HepG2 (cell line): ENCODE measurements at regions not wholly inside any gene's neighbourhood (a gene's known extent, or its start where the extent isn't known, plus 50 kb on each side); places are given as distances from the start of the nearest gene placed in this dataset.

Experiments
- ATAC-seq: fragments of 200-7000 bp; cut with Tn5 transposase; 3 replicates; pipeline ENCODE4 v1.9.1; 2020; ENCODE audit warnings: mild to moderate bottlenecking, moderate library complexity
- BruUV-seq: library from RNA; stranded (reverse); fragments of 400-500 nt; replicated peaks from 2 replicates; lab custom pipeline; 2021; lab: Mats Ljungman, UMichigan
- CTCF ChIA-PET: fragments of 300-600 bp; formaldehyde crosslinking; extraction: SDS; loops from one replicate; lab custom pipeline; 2021; ENCODE audit warnings: low total read pairs, inconsistent platforms, low intra/inter-chr PET ratio; lab: Yijun Ruan, JAX
- POLR2A ChIA-PET: fragments of 350-600 bp; sonication (Branson Sonifier 250); formaldehyde crosslinking; loops from one replicate; lab custom pipeline; 2020; ENCODE audit warnings: antibody characterized with exemption, inconsistent platforms; lab: Yijun Ruan, JAX
- DNase-seq: peaks from one replicate; pipeline ENCODE4 v3.0.0-alpha.2; 2015; ENCODE audit warnings: low spot score
- FAIRE-seq: peaks from 3 replicates; lab custom pipeline; 2011; peaks lifted over from hg19 to GRCh38; lab: Jason Lieb, UNC
- H2AFZ ChIP-seq: one replicate; pipeline ENCODE4 v1.6.1; 2011; ENCODE audit warnings: low read length, inconsistent platforms
- H3K27ac ChIP-seq: fragments of 300-600 bp; 3 replicates; pipeline ENCODE4 v1.8.0; 2011; ENCODE audit warnings: mixed run types, mild to moderate bottlenecking, mixed read lengths, low read length, inconsistent platforms; ENCODE audit not compliant: insufficient read depth; ENCODE audit errors: extremely low read length
- H3K27me3 ChIP-seq, 2 experiments: fragments of 200-600 bp in 1 of 2; 2 replicates in 1 of 2; 3 replicates in 1 of 2; pipeline versions ENCODE4 v1.6.0 to v1.8.0; 2011; ENCODE audit warnings: low read length in 2 of 2, mild to moderate bottlenecking in 2 of 2, moderate library complexity in 2 of 2, inconsistent platforms in 1 of 2; ENCODE audit not compliant: insufficient read depth in 2 of 2, control insufficient read depth in 1 of 2
- H3K36me3 ChIP-seq, 2 experiments: fragments of 200-600 bp in 1 of 2; replicated peaks in 1 of 2; 2 replicates in 1 of 2; 3 replicates in 1 of 2; pipeline versions ENCODE4 v1.5.1 to v1.8.0; 2011; ENCODE audit warnings: low read length in 2 of 2, inconsistent platforms in 1 of 2; ENCODE audit not compliant: insufficient read depth in 2 of 2, control insufficient read depth in 1 of 2
- H3K4me1 ChIP-seq: 2 replicates; pipeline ENCODE4 v1.5.1; 2012; ENCODE audit warnings: low read length, inconsistent platforms; ENCODE audit not compliant: insufficient read depth
- H3K4me2 ChIP-seq: 2 replicates; pipeline ENCODE4 v1.6.0; 2011; ENCODE audit warnings: low read depth, low read length, inconsistent platforms
- H3K4me3 ChIP-seq, 3 experiments: fragments of 200-600 bp in 1 of 3; sonication (generic), shearing (Covaris generic) in 1 of 3; replicated peaks in 1 of 3; 2 replicates each; pipeline ENCODE4 v1.5.1; 2011 to 2016; ENCODE audit warnings: low read length in 3 of 3, inconsistent platforms in 2 of 3, low read depth in 2 of 3, mild to moderate bottlenecking in 2 of 3, control low read depth in 1 of 3, mixed read lengths in 1 of 3; ENCODE audit not compliant: insufficient read depth in 1 of 3
- H3K79me2 ChIP-seq: one replicate; pipeline ENCODE4 v1.6.1; 2011; ENCODE audit warnings: low read length, inconsistent platforms; ENCODE audit not compliant: insufficient read depth
- H3K9ac ChIP-seq: 2 replicates; pipeline ENCODE4 v1.6.0; 2011; ENCODE audit warnings: mild to moderate bottlenecking, low read depth, low read length, inconsistent platforms; ENCODE audit not compliant: insufficient read depth
- H3K9me3 ChIP-seq: 2 replicates; pipeline ENCODE4 v1.5.1; 2012; ENCODE audit warnings: mild to moderate bottlenecking, low read length
- H4K20me1 ChIP-seq: 2 replicates; pipeline ENCODE4 v1.6.0; 2011; ENCODE audit warnings: inconsistent platforms, mild to moderate bottlenecking, low read length, moderate library complexity; ENCODE audit not compliant: insufficient read depth
- ATAD3A ChIP-seq: sonication (generic); formaldehyde crosslinking; IDR thresholded peaks from 2 replicates; pipeline ENCODE4 v1.4.0; 2020; ENCODE audit warnings: missing genetic modification reagents
- GABPA ChIP-seq, 2 experiments: IDR thresholded peaks; 2 replicates each; pipeline ENCODE4 v1.6.1; 2011 to 2016; ENCODE audit warnings: low read depth in 2 of 2, low read length in 1 of 2, missing biosample characterization in 1 of 2, missing genetic modification characterization in 1 of 2
- HOXA5 ChIP-seq: sonication (generic); formaldehyde crosslinking; IDR thresholded peaks from 2 replicates; pipeline ENCODE4 v1.4.0; 2020; ENCODE audit warnings: missing genetic modification reagents
- MZF1 ChIP-seq: sonication (generic); formaldehyde crosslinking; IDR thresholded peaks from 2 replicates; pipeline ENCODE4 v1.8.1; 2023; ENCODE audit warnings: mild to moderate bottlenecking, missing genetic modification reagents, borderline replicate concordance
- TCF7L2 ChIP-seq: IDR thresholded peaks from 2 replicates; pipeline ENCODE4 v1.6.1; 2011; ENCODE audit warnings: mild to moderate bottlenecking, low read depth, low read length, moderate library complexity
- TFAP4 ChIP-seq: sonication (generic); IDR thresholded peaks from 2 replicates; pipeline ENCODE4 v1.6.1; 2016; ENCODE audit warnings: low read depth, borderline replicate concordance
- ZBTB34 ChIP-seq: sonication (generic); formaldehyde crosslinking; IDR thresholded peaks from 2 replicates; pipeline ENCODE4 v1.8.0; 2022; ENCODE audit warnings: mild to moderate bottlenecking, missing genetic modification reagents
- ZFAT ChIP-seq: sonication (generic); formaldehyde crosslinking; conservative IDR thresholded peaks from 2 replicates; pipeline ENCODE4 v1.8.1; 2023; ENCODE audit warnings: missing genetic modification reagents, inconsistent platforms
- ZFP41 ChIP-seq: sonication (generic); formaldehyde crosslinking; IDR thresholded peaks from 2 replicates; pipeline ENCODE4 v1.4.0; 2020; ENCODE audit warnings: mild to moderate bottlenecking, missing genetic modification reagents, borderline replicate concordance
- ZNF543 ChIP-seq: sonication (generic); formaldehyde crosslinking; IDR thresholded peaks from 2 replicates; pipeline ENCODE4 v1.4.0; 2020; ENCODE audit warnings: mild to moderate bottlenecking, missing genetic modification reagents
- ZNF598 ChIP-seq: sonication (generic); formaldehyde crosslinking; IDR thresholded peaks from 2 replicates; pipeline ENCODE4 v1.5.1; 2020; ENCODE audit warnings: mild to moderate bottlenecking, missing genetic modification reagents, borderline replicate concordance
- ZNF609 ChIP-seq: sonication (generic); formaldehyde crosslinking; IDR thresholded peaks from 2 replicates; pipeline ENCODE4 v1.4.0; 2020; ENCODE audit warnings: mild to moderate bottlenecking, missing genetic modification reagents, borderline replicate concordance
- ZNF746 ChIP-seq: sonication (generic); formaldehyde crosslinking; IDR thresholded peaks from 2 replicates; pipeline ENCODE4 v1.8.0; 2022; ENCODE audit warnings: mild to moderate bottlenecking, missing genetic modification reagents
- ZNF766 ChIP-seq: sonication (generic); formaldehyde crosslinking; IDR thresholded peaks from 2 replicates; pipeline ENCODE4 v1.5.0; 2020; ENCODE audit warnings: missing genetic modification reagents, borderline replicate concordance
- ZNF776 ChIP-seq: sonication (generic); formaldehyde crosslinking; IDR thresholded peaks from 2 replicates; pipeline ENCODE4 v1.4.0; 2020; ENCODE audit warnings: mild to moderate bottlenecking, missing genetic modification reagents
- ZNF784 ChIP-seq: sonication (generic); formaldehyde crosslinking; IDR thresholded peaks from 2 replicates; pipeline ENCODE4 v1.5.1; 2020; ENCODE audit warnings: missing genetic modification reagents, mild to moderate bottlenecking, borderline replicate concordance
- WGBS: methylation state at CpG from one replicate; pipeline ENCODE4 v1.1.6; 2017; ENCODE audit warnings: low lambda C conversion rate; 5-methylcytosine and 5-hydroxymethylcytosine counted together
- in situ Hi-C: cut with HindIII; loops from 2 replicates; pipeline ENCODE4 v1.10.0; 2017; ENCODE audit warnings: low pct_unique_long_range_greater_than_20kb; ENCODE audit not compliant: extremely low pct_ligation_motif_present
- intact Hi-C: fragments of 100-400 bp; cut with micrococcal nuclease; formaldehyde crosslinking; loops from one replicate; pipeline ENCODE4 v1.10.0; 2022; ENCODE audit not compliant: unreplicated experiment

GRCh38 chr2:95685513-95685912, 93.7 kb downstream of the TRIM43 start:
- DNase-seq (no peak), FAIRE-seq (no peak), ATAC-seq (no peak)
- in situ Hi-C loops (no loop called here), intact Hi-C loops (no loop called here)
- no TSS peak for BruUV-seq
- no peaks in the 10 kb centered on the region for H3K79me2 ChIP-seq
- no peak overlapping the region for H3K4me3 ChIP-seq
- no peak overlapping the region for H3K9ac ChIP-seq
- no peaks in the 10 kb centered on the region for H3K4me1 ChIP-seq
- H3K27ac ChIP-seq = no peak overlapping the region
- ChIA-PET CTCF (no interaction called here), POLR2A (no interaction called here)
- WGBS = 7% methylated on average over 3 of the region's 3 CpGs
- no peaks in the 10 kb centered on the region for H3K36me3 ChIP-seq
- H2AFZ ChIP-seq = no peak overlapping the region
- no peaks in the 10 kb centered on the region for H3K9me3 ChIP-seq
- no peak overlapping the region for H3K4me2 ChIP-seq
- no peaks in the 10 kb centered on the region for H4K20me1 ChIP-seq
- TF ChIP-seq ZNF776 (CRISPR knock-in tag) = no peak
- no peak for TF ChIP-seq ZNF784
- no peak for TF ChIP-seq TFAP4
- TF ChIP-seq TCF7L2 = no peak
- no peak for TF ChIP-seq ZFAT (CRISPR knock-in tag)
- TF ChIP-seq GABPA (IDR thresholded peaks at IDR 0.05; ENCODE audit: low read depth, low read length) = no peak
- no peak for TF ChIP-seq GABPA (CRISPR knock-in tag; IDR thresholded peaks at IDR 0.05; ENCODE audit: low read depth)
- TF ChIP-seq MZF1 (CRISPR knock-in tag) = no peak
- TF ChIP-seq ZNF543 (CRISPR knock-in tag) = no peak
- no peak for TF ChIP-seq ZNF746 (CRISPR knock-in tag)
- TF ChIP-seq ZBTB34 (CRISPR knock-in tag) = no peak
- no peak for TF ChIP-seq ZFP41 (CRISPR knock-in tag)
- no peak for TF ChIP-seq ATAD3A
- TF ChIP-seq ZNF766 (CRISPR knock-in tag) = no peak
- no peak for TF ChIP-seq ZNF598 (CRISPR knock-in tag)
- TF ChIP-seq ZNF609 = no peak
- TF ChIP-seq HOXA5 (CRISPR knock-in tag) = no peak
- peaks cover 0 to 9% of the 10 kb centered on the region in 2 experiments; a peak in 2 of 5 replicates for H3K27me3 ChIP-seq
